ENCODE measurements at regions not wholly inside any gene's neighbourhood (a gene's known extent, or its start where the extent isn't known, plus 50 kb on each side); places are given as distances from the start of the nearest gene placed in this dataset.

- H3K9me2 ChIP-seq (ENCODE audit: insufficient read depth) = no peaks in the 10 kb centered on the region; the same call in 1 of the 2 replicates
- Mint-ChIP-seq H3K36me3 (ENCODE audit: low read depth) (no peaks in the 10 kb centered on the region), H3K27me3 (ENCODE audit: insufficient read depth, low read depth, poor library complexity) (peaks cover 2% of the 10 kb centered on the region), H3K27ac (peak overlapping the region; percentile 57; the same call in 1 of the 2 replicates), H3K4me1 (peaks cover 2% of the 10 kb centered on the region; the same call in 1 of the 3 replicates), H3K4me3 (no peak overlapping the region), H3K9me3 (no peaks in the 10 kb centered on the region)
- H3K79me2 ChIP-seq (replicated peaks; ENCODE audit: insufficient read depth) = no peaks in the 10 kb centered on the region
- H3K36me3 ChIP-seq (ENCODE audit: insufficient read depth) = no peaks in the 10 kb centered on the region
- TF ChIP-seq, protein P1, sequence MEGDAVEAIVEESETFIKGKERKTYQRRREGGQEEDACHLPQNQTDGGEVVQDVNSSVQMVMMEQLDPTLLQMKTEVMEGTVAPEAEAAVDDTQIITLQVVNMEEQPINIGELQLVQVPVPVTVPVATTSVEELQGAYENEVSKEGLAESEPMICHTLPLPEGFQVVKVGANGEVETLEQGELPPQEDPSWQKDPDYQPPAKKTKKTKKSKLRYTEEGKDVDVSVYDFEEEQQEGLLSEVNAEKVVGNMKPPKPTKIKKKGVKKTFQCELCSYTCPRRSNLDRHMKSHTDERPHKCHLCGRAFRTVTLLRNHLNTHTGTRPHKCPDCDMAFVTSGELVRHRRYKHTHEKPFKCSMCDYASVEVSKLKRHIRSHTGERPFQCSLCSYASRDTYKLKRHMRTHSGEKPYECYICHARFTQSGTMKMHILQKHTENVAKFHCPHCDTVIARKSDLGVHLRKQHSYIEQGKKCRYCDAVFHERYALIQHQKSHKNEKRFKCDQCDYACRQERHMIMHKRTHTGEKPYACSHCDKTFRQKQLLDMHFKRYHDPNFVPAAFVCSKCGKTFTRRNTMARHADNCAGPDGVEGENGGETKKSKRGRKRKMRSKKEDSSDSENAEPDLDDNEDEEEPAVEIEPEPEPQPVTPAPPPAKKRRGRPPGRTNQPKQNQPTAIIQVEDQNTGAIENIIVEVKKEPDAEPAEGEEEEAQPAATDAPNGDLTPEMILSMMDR (conservative IDR thresholded peaks at IDR 0.05; ENCODE audit: low read depth in 2 of 2) = no peak
- TF ChIP-seq JUNB (IDR thresholded peaks at IDR 0.05; ENCODE audit: unreplicated experiment) = no peak
- H3K4me1 ChIP-seq (ENCODE audit: insufficient read depth) = no peaks in the 10 kb centered on the region
- no peak overlapping the region for H3K4me2 ChIP-seq
- no peaks in the 10 kb centered on the region for H4K20me1 ChIP-seq (replicated peaks; ENCODE audit: insufficient read depth)
- no peak overlapping the region for H2AFZ ChIP-seq
- no peaks in the 10 kb centered on the region for H3K27me3 ChIP-seq (ENCODE audit: insufficient read depth)
- H3F3A ChIP-seq (replicated peaks; ENCODE audit: low read depth) = no peaks in the 10 kb centered on the region
- H3K4me3 ChIP-seq = no peak overlapping the region
- no peak for DNase-seq (ENCODE audit: low spot score)
- H3K27ac ChIP-seq (ENCODE audit: low read depth) = no peak overlapping the region
- no peak for ATAC-seq
Measured at GRCh38 chr13:74449811-74450524, 315.8 kb upstream of the KLF12 start.

GRCh38 chr13:74444864-74445479, 310.8 kb upstream of the KLF12 start:
- Histone ChIP-seq H3K27ac (ENCODE audit: low read depth) (no peak overlapping the region), H3F3A (replicated peaks; ENCODE audit: low read depth) (no peaks in the 10 kb centered on the region), H3K36me3 (ENCODE audit: insufficient read depth) (no peaks in the 10 kb centered on the region), H3K4me1 (ENCODE audit: insufficient read depth) (no peaks in the 10 kb centered on the region), H3K4me3 (no peak overlapping the region), H3K4me2 (no peak overlapping the region), H2AFZ (no peak overlapping the region), H3K9me2 (ENCODE audit: insufficient read depth) (no peaks in the 10 kb centered on the region; the same call in 1 of the 2 replicates), H3K27me3 (ENCODE audit: insufficient read depth) (no peaks in the 10 kb centered on the region), H4K20me1 (replicated peaks; ENCODE audit: insufficient read depth) (no peaks in the 10 kb centered on the region), H3K79me2 (replicated peaks; ENCODE audit: insufficient read depth) (no peaks in the 10 kb centered on the region)
- no peak for ATAC-seq
- peaks cover 2% of the 10 kb centered on the region; the same call in 1 of the 3 replicates for H3K36me3 Mint-ChIP-seq (ENCODE audit: low read depth)
- H3K27me3 Mint-ChIP-seq (ENCODE audit: insufficient read depth, low read depth, poor library complexity) = peaks cover 2% of the 10 kb centered on the region
- TF ChIP-seq EZH2phosphoT487 (IDR thresholded peaks at IDR 0.05; ENCODE audit: unreplicated experiment) (no peak), ETS1 (IDR thresholded peaks at IDR 0.05) (no peak), CREB1 (CRISPR knock-in tag; IDR thresholded peaks at IDR 0.05; ENCODE audit: low read depth) (no peak), JUNB (IDR thresholded peaks at IDR 0.05; ENCODE audit: unreplicated experiment) (no peak)
- TF ChIP-seq, protein P1 (conservative IDR thresholded peaks at IDR 0.05; ENCODE audit: low read depth in 2 of 2) = no peak
- H3K9me3 Mint-ChIP-seq = no peaks in the 10 kb centered on the region
- DNase-seq (ENCODE audit: low spot score) = no peak
- H3K4me1 Mint-ChIP-seq = no peaks in the 10 kb centered on the region
- H3K27ac Mint-ChIP-seq = no peak overlapping the region
- H3K4me3 Mint-ChIP-seq = no peak overlapping the region
